ENCODE measurements at regions not wholly inside any gene's neighbourhood (a gene's known extent, or its start where the extent isn't known, plus 50 kb on each side); places are given as distances from the start of the nearest gene placed in this dataset.

DNA sequence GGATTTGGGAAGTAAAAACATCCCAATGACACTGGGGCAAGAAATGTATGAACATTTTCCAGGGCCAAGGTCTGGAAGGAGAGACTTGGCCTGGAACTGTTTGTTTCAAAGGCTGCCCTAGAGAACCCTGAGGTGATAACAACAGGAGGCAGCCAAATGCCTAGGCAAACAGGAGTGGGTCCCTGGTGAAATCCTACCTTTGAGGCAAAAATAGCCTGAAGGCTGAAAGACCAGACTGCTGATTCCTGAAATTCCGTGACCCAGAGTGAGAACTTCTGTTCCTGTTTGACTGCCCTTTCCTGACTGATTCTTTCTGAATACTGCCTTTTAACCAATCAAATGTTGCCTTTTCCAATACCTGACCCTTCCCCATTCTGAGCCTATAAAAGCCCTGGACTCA, 196.4 kb downstream of the NSUN3 start:
- DNase-seq, result no peak

- DNase-seq, result no peak
These were observed 206.9 kb downstream of the NSUN3 start for GRCh38 chr3:94269763-94270162.

- no peak for DNase-seq
These were observed 209.2 kb downstream of the NSUN3 start for GRCh38 chr3:94272016-94272415.

- no peak for DNase-seq
These were observed 218.1 kb downstream of the NSUN3 start for GRCh38 chr3:94280958-94281357.

GRCh38 chr3:94285872-94286271, 223.0 kb downstream of the NSUN3 start:
- no peak for DNase-seq

DNA sequence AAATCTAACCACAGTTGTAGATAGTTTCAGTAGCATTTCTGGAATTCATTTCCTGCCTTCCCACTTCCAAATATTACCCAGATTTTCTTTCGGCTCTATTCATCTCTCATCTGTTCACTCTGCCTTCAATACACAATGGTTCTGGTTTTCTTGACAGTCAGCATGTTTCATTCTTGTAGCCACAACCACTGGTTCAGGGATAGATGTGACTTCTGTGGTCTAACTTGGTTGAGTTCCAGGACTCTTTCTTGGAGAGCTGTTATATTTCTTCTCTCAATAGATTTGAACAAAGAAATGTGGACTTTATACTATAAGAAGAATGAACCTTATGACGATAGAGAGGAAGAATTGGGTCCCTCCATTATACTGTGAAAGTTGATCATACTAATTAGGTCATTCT, 228.8 kb downstream of the NSUN3 start:
- no peak for DNase-seq

DNA sequence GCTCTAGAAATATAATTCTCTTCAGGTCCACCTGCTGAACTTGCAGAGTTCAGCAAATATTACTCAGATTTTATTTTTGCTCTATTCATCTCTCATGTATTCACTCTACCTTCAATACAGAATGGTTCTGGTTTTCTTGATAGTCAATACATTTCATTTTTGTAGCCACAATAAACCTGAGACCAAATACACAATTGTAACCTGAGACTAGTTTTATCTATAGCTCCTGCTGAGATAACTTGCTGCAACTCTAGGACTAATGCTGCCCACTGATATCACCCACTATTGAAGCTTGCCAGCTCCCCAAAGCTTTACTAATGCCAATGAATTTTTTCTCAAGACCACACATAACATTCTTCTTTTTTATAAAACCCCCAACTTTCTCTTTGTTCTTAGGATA, 229.3 kb downstream of the NSUN3 start:
- DNase-seq, result no peak

- DNase-seq, result no peak
These were observed 230.9 kb downstream of the NSUN3 start for GRCh38 chr3:94293793-94294195.

GRCh38 chr3:94294806-94295205, 231.9 kb downstream of the NSUN3 start:
- no peak for DNase-seq

- no peak for DNase-seq
These were observed 236.9 kb downstream of the NSUN3 start for GRCh38 chr3:94299716-94300115.

GRCh38 chr3:94301366-94301765, 238.5 kb downstream of the NSUN3 start:
- DNase-seq, result no peak

- no peak for DNase-seq
These were observed 240.4 kb downstream of the NSUN3 start for GRCh38 chr3:94303266-94303665.

DNA sequence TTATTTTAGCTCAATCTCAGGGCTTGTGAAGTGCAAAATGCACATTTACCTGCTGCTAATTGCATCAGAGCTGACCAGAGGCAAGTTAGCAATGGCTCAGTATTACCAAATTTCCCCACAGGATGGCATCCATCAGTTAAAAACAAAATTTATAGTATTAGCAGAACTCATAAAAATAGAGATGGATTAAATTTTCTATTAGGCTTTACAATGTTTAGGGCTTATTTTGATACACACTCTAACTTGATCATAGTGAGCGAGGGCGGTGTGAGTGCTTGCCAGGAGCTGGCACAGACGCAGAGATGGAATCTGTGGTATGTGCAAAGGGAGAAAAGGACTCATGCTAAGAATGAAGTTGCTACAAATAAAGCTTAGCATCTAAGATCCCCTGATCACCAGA, 241.0 kb downstream of the NSUN3 start:
- no peak for DNase-seq

DNA sequence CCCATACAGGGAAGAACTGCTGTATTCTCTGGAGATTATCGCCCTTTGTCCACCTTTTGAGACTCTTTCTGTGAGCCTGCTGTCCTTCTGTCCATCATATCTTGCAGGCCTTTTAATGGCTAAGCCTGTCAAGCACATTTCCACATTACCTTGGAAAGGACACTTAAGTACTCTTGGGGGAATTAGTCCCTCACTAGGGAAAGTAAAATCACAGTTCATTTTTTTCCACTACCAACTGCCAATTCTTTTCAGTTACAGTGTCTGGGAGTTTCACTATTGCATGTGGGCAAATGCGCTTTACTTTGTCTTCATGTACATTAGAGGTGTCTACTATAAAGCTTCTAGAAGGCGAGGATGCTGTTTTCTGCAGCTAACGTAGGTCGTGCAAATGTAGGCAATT, 242.1 kb downstream of the NSUN3 start:
- DNase-seq, result no peak

DNA sequence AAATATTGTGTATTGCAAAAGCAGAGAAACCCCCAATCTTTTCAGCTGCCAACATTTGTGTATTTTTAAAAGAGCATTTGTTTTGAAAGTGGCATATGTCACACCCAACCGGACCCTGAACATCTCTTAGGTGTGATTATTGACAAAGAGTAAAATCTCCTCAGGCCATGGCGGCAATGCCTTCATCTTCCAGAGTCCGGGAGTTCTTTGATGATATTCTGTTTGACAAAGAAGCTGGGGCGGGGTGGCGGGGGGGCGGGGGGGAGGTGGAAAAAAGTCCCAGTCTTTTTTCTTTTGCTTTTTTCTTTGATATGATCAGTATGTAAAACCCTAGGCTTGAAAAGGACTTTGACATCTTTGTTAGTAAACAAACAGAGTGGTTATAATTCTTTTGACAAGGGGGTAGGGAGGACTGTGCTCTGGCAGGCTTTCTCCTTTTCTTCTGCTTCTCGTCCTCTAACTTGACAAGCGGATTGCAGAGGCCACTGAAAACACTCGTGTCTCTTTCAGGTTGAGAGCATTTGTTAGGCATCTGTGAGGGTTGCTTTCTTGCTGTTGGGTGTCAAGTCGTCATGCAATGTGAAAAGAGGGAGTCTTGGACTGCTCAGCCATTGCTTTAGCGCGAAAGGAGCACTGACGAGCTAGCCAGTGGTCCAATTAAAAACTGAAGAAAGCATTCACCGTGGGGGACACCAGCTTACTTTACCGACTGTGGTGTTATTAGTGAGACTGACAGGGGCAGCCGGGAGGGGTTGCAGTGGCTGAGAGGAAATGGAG, 243.2 kb downstream of the NSUN3 start:
- no peak for DNase-seq

GRCh38 chr3:94307588-94307987, 244.7 kb downstream of the NSUN3 start:
- no peak for DNase-seq

GRCh38 chr3:94308767-94309166, 245.9 kb downstream of the NSUN3 start:
- DNase-seq, result no peak

GRCh38 chr3:94310341-94311135, 247.7 kb downstream of the NSUN3 start:
- no peak for DNase-seq

DNA sequence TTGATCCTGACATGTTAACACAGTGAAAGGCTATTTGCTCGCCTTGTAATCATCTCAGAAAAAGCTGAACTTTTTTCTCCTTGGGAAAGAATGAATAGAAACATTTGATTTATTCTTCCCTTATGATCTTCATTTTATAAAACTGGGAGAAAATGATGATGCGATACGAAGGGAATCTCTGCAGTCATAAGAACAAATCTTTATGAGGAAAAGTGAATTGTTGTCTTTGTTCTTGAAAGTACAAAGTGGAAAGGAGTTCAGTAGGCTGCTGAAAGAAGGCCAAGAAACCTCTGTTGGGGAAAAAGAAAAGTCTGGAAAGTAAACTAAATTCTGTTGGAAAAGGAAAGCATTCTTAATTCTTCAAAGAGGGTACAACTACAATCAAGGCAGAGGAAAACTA, 248.8 kb downstream of the NSUN3 start:
- DNase-seq, result no peak

DNA sequence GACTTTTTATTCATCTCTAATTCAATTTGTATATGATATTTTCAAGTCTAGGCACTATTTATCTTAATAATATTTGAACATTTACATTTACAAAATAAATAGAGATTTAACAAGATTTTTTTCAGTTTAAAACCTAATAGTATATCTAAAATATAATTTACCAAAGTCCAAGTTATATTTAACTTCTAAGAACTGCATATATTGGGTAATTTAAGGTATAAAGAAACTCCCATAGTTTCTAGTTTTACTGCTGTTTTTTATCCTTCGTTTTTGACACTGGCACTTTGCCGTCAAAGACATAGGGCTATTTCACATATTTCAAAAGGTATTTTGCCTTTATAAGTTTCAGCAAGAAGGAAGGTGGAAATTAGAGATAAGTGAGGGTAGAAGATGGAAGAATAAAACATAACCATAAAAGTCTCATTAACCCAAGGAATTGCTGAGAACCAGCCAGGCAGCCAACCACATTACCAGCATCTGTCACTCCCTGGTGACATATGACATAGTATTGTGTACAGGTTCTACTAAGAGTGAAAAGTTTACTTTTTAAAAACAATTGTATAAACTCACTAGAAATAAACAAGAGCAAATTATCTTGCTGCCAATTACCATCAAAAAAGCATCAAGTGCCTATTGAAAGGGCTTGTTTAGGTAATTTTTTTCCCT, 251.5 kb downstream of the NSUN3 start:
- no peak for DNase-seq

DNA sequence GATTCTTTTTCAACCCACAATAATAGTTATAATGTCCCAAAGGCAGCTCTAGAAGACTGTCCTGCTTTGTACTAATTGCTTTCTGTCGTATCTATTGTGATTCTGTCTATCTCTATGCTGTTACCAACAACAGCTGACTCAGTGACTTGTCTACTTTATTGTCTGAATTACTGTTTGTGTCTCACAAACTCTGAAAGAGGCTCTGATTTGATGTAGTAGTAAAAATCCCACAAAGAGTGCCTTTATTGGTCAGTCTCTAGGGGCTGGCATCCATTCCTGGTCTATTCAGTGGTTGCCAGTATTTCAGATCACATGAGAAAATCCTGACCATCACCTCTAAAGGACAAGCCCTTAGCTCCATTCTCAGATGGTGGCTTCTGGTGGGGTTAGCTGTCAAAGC, 254.2 kb downstream of the NSUN3 start:
- DNase-seq, result no peak

DNA sequence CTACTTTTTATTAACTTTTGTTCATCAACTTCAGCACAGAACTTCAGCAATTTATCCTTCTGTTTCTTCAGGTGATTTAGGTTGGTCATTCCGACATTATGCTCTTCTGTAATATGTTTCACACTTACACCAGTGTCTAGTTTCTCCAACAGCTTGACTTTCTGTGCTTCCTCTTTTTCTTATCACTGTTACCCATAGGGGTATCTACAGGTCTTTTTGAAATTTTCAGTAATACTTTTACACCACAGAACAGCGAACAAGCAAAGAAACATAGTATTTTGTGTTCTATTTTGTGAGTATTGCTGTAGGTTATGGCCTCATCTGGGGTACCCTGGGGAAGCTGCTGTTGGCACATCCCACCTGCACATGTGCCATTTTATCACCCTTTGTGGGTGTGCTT, 260.7 kb downstream of the NSUN3 start:
- no peak for DNase-seq

DNA sequence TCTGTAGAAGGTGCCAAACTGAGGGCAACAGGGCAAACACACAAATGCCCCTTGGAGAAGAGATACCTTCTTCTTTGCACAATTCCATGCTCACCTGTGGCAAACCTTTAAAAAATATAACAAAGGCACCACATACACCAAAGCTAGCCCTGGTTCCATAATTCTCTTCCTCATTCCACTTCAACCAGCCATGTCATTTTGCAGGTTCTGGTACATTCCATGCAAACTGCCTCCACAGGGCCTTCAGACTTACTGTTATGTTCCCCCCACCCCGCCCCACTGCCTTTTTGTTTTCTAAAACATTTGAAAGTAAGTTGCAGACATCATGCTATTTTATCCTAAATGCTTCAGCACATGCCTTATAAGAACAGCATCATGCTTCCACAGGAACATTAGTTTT, 269.0 kb downstream of the NSUN3 start:
- no peak for DNase-seq

Data from GF-D8 (cell line).